ENCODE measurements at regions not wholly inside any gene's neighbourhood (a gene's known extent, or its start where the extent isn't known, plus 50 kb on each side); places are given as distances from the start of the nearest gene placed in this dataset.

- Histone ChIP-seq H3K9ac (ENCODE audit: low read length) (no peak overlapping the region), H3K9me2 (ENCODE audit: low read depth, low read length) (no peaks in the 10 kb centered on the region), H3K36me3 (ENCODE audit: insufficient read depth, low read length) (no peaks in the 10 kb centered on the region), H3F3A (ENCODE audit: insufficient read depth, low read length) (no peaks in the 10 kb centered on the region), H3K4me3 (ENCODE audit: low read depth, low read length, poor library complexity, severe bottlenecking) (no peak overlapping the region), H3K9me3 (ENCODE audit: low read length) (no peaks in the 10 kb centered on the region), H3K4me1 (ENCODE audit: insufficient read depth, low read length, severe bottlenecking) (no peaks in the 10 kb centered on the region), H3K79me2 (ENCODE audit: insufficient read depth, low read length) (no peaks in the 10 kb centered on the region), H3K27me3 (ENCODE audit: insufficient read depth, low read length) (no peaks in the 10 kb centered on the region), H2AFZ (ENCODE audit: low read length) (no peak overlapping the region), H3K4me2 (ENCODE audit: low read length) (no peak overlapping the region), H4K20me1 (ENCODE audit: insufficient read depth, low read length) (no peaks in the 10 kb centered on the region), H3K27ac (ENCODE audit: low read depth, low read length, poor library complexity, severe bottlenecking) (no peak overlapping the region)
- TF ChIP-seq EZH2 (IDR thresholded peaks at IDR 0.05; ENCODE audit: borderline replicate concordance, low read length) (no peak), CTCF (IDR thresholded peaks at IDR 0.05; ENCODE audit: low read length) (no peak)
These were observed 103.7 kb downstream of the BARHL2 start for GRCh38 chr1:90613371-90613770.

GRCh38 chr1:90612033-90612432 is 105.1 kb downstream of the BARHL2 start:
- H3K36me3 ChIP-seq (ENCODE audit: insufficient read depth, low read length), result no peaks in the 10 kb centered on the region
- no peaks in the 10 kb centered on the region for H3K27me3 ChIP-seq (ENCODE audit: insufficient read depth, low read length)
- no peak overlapping the region for H3K4me2 ChIP-seq (ENCODE audit: low read length)
- no peak overlapping the region for H3K4me3 ChIP-seq (ENCODE audit: low read depth, low read length, poor library complexity, severe bottlenecking)
- no peaks in the 10 kb centered on the region for H3K79me2 ChIP-seq (ENCODE audit: insufficient read depth, low read length)
- no peak overlapping the region for H3K9ac ChIP-seq (ENCODE audit: low read length)
- no peak overlapping the region for H3K27ac ChIP-seq (ENCODE audit: low read depth, low read length, poor library complexity, severe bottlenecking)
- no peaks in the 10 kb centered on the region for H3K4me1 ChIP-seq (ENCODE audit: insufficient read depth, low read length, severe bottlenecking)
- H4K20me1 ChIP-seq (ENCODE audit: insufficient read depth, low read length), result no peaks in the 10 kb centered on the region
- TF ChIP-seq EZH2 (IDR thresholded peaks at IDR 0.05; ENCODE audit: borderline replicate concordance, low read length), result no peak
- no peak for TF ChIP-seq CTCF (IDR thresholded peaks at IDR 0.05; ENCODE audit: low read length)
- H3K9me2 ChIP-seq (ENCODE audit: low read depth, low read length), result no peaks in the 10 kb centered on the region
- no peaks in the 10 kb centered on the region for H3F3A ChIP-seq (ENCODE audit: insufficient read depth, low read length)
- no peaks in the 10 kb centered on the region for H3K9me3 ChIP-seq (ENCODE audit: low read length)
- H2AFZ ChIP-seq (ENCODE audit: low read length), result no peak overlapping the region

- TF ChIP-seq CTCF (IDR thresholded peaks at IDR 0.05; ENCODE audit: low read length), result no peak
- no peak for TF ChIP-seq EZH2 (IDR thresholded peaks at IDR 0.05; ENCODE audit: borderline replicate concordance, low read length)
- H3K36me3 ChIP-seq (ENCODE audit: insufficient read depth, low read length), result no peaks in the 10 kb centered on the region
- H3F3A ChIP-seq (ENCODE audit: insufficient read depth, low read length), result no peaks in the 10 kb centered on the region
- H3K27ac ChIP-seq (ENCODE audit: low read depth, low read length, poor library complexity, severe bottlenecking), result no peak overlapping the region
- no peak overlapping the region for H3K9ac ChIP-seq (ENCODE audit: low read length)
- H3K4me2 ChIP-seq (ENCODE audit: low read length), result no peak overlapping the region
- no peaks in the 10 kb centered on the region for H4K20me1 ChIP-seq (ENCODE audit: insufficient read depth, low read length)
- no peaks in the 10 kb centered on the region for H3K79me2 ChIP-seq (ENCODE audit: insufficient read depth, low read length)
- no peak overlapping the region for H3K4me3 ChIP-seq (ENCODE audit: low read depth, low read length, poor library complexity, severe bottlenecking)
- H3K4me1 ChIP-seq (ENCODE audit: insufficient read depth, low read length, severe bottlenecking), result no peaks in the 10 kb centered on the region
- H3K9me2 ChIP-seq (ENCODE audit: low read depth, low read length), result no peaks in the 10 kb centered on the region
- no peak overlapping the region for H2AFZ ChIP-seq (ENCODE audit: low read length)
- no peaks in the 10 kb centered on the region for H3K9me3 ChIP-seq (ENCODE audit: low read length)
- no peaks in the 10 kb centered on the region for H3K27me3 ChIP-seq (ENCODE audit: insufficient read depth, low read length)
These were observed 109.4 kb downstream of the BARHL2 start for GRCh38 chr1:90607736-90608135.
